ENCODE measurements at regions not wholly inside any gene's neighbourhood (a gene's known extent, or its start where the extent isn't known, plus 50 kb on each side); places are given as distances from the start of the nearest gene placed in this dataset.

GRCh38 chr13:76725896-76726295 lies 160.3 kb downstream of the KCTD12 start:
- no peak for DNase-seq (ENCODE audit: low read depth)
- TF ChIP-seq CTCF (IDR thresholded peaks at IDR 0.05; ENCODE audit: low read depth, low read length, missing control alignments) = no peak
- H3K4me3 ChIP-seq (ENCODE audit: low read depth, low read length) = no peak overlapping the region

GRCh38 chr13:76725211-76725610 lies 161.0 kb downstream of the KCTD12 start:
- no peak for TF ChIP-seq CTCF (IDR thresholded peaks at IDR 0.05; ENCODE audit: low read depth, low read length, missing control alignments)

GRCh38 chr13:76724421-76724820 lies 161.8 kb downstream of the KCTD12 start:
- no peak for TF ChIP-seq CTCF (IDR thresholded peaks at IDR 0.05; ENCODE audit: low read depth, low read length, missing control alignments)
- DNase-seq (ENCODE audit: low read depth) = no peak
- H3K4me3 ChIP-seq (ENCODE audit: low read depth, low read length) = no peak overlapping the region

More at GRCh38 chr13:76725211-76725610, 161.0 kb downstream of the KCTD12 start:
- DNase-seq (ENCODE audit: low read depth) = no peak
- H3K4me3 ChIP-seq (ENCODE audit: low read depth, low read length) = no peak overlapping the region

GRCh38 chr13:76723551-76724232 lies 162.5 kb downstream of the KCTD12 start:
- no peak overlapping the region for H3K4me3 ChIP-seq (ENCODE audit: low read depth, low read length)
- DNase-seq (ENCODE audit: low read depth) = no peak
- TF ChIP-seq CTCF (IDR thresholded peaks at IDR 0.05; ENCODE audit: low read depth, low read length, missing control alignments) = no peak

- H3K4me3 ChIP-seq (ENCODE audit: low read depth, low read length) = no peak overlapping the region
- TF ChIP-seq CTCF (IDR thresholded peaks at IDR 0.05; ENCODE audit: low read depth, low read length, missing control alignments) = no peak
- DNase-seq (ENCODE audit: low read depth) = no peak
These were observed 163.4 kb downstream of the KCTD12 start for GRCh38 chr13:76722782-76723181.

- DNase-seq (ENCODE audit: low read depth) = no peak
- H3K4me3 ChIP-seq (ENCODE audit: low read depth, low read length) = no peak overlapping the region
- no peak for TF ChIP-seq CTCF (IDR thresholded peaks at IDR 0.05; ENCODE audit: low read depth, low read length, missing control alignments)
These were observed 165.4 kb downstream of the KCTD12 start for GRCh38 chr13:76720821-76721220.

GRCh38 chr13:76720416-76720815 lies 165.8 kb downstream of the KCTD12 start:
- H3K4me3 ChIP-seq (ENCODE audit: low read depth, low read length) = no peak overlapping the region
- no peak for TF ChIP-seq CTCF (IDR thresholded peaks at IDR 0.05; ENCODE audit: low read depth, low read length, missing control alignments)
- DNase-seq (ENCODE audit: low read depth) = no peak
